PFSK-1 (cell line): ENCODE measurements at regions not wholly inside any gene's neighbourhood (a gene's known extent, or its start where the extent isn't known, plus 50 kb on each side); places are given as distances from the start of the nearest gene placed in this dataset.

Source experiments
- FOXP2 ChIP-seq: optimal IDR thresholded peaks from 2 replicates; pipeline ENCODE3; 2011; ENCODE audit warnings: borderline replicate concordance, control low read depth, inconsistent platforms; ENCODE audit not compliant: insufficient read depth; ENCODE audit errors: extremely low read length, extremely low read depth
- POLR2AphosphoS5 ChIP-seq: IDR thresholded peaks from 2 replicates; pipeline ENCODE4 v1.6.1; 2012; ENCODE audit warnings: low read depth, mild to moderate bottlenecking, control low read depth, low read length, moderate library complexity
- SIN3A ChIP-seq: IDR thresholded peaks from 2 replicates; pipeline ENCODE4 v1.6.1; 2012; ENCODE audit warnings: mild to moderate bottlenecking, low read length, moderate library complexity, borderline replicate concordance; ENCODE audit not compliant: insufficient read depth
- TAF1 ChIP-seq: IDR thresholded peaks from 2 replicates; pipeline ENCODE4 v1.6.1; 2012; ENCODE audit warnings: low read length, control low read depth, borderline replicate concordance; ENCODE audit not compliant: insufficient read depth
- TF ChIP-seq, protein P1 (sequence below), 2 experiments: IDR thresholded peaks; 2 replicates each; pipeline versions ENCODE4 v1.6.1 to v1.8.0; 2011 to 2012; ENCODE audit warnings: low read depth in 2 of 2, low read length in 2 of 2, control low read depth in 1 of 2, inconsistent platforms in 1 of 2, mild to moderate bottlenecking in 1 of 2, moderate library complexity in 1 of 2; ENCODE audit not compliant: insufficient read depth in 1 of 2

DNA sequence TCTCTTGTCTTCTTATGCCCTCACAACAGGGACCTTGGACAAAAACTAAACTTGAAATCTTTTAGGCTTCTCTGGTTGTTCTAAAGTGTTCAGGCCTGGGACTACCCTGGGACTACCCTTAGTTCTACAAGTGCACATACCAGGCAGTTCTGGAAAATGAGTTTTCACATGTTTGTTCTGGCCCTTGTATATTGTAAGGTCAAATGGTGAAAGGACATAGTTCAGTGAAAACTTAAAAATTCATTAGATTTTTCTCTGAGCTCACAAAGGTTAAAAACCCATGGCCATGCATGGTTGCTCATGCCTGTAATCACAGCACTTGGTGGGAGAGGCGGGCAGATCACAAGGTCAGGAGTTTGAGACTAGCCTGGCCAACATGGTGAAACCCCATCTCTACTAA, 875.5 kb upstream of the FAM98A start:
- no peak for TF ChIP-seq FOXP2
- no peak for TF ChIP-seq SIN3A
- TF ChIP-seq, protein P1, sequence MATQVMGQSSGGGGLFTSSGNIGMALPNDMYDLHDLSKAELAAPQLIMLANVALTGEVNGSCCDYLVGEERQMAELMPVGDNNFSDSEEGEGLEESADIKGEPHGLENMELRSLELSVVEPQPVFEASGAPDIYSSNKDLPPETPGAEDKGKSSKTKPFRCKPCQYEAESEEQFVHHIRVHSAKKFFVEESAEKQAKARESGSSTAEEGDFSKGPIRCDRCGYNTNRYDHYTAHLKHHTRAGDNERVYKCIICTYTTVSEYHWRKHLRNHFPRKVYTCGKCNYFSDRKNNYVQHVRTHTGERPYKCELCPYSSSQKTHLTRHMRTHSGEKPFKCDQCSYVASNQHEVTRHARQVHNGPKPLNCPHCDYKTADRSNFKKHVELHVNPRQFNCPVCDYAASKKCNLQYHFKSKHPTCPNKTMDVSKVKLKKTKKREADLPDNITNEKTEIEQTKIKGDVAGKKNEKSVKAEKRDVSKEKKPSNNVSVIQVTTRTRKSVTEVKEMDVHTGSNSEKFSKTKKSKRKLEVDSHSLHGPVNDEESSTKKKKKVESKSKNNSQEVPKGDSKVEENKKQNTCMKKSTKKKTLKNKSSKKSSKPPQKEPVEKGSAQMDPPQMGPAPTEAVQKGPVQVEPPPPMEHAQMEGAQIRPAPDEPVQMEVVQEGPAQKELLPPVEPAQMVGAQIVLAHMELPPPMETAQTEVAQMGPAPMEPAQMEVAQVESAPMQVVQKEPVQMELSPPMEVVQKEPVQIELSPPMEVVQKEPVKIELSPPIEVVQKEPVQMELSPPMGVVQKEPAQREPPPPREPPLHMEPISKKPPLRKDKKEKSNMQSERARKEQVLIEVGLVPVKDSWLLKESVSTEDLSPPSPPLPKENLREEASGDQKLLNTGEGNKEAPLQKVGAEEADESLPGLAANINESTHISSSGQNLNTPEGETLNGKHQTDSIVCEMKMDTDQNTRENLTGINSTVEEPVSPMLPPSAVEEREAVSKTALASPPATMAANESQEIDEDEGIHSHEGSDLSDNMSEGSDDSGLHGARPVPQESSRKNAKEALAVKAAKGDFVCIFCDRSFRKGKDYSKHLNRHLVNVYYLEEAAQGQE (IDR thresholded peaks at IDR 0.05; ENCODE audit: insufficient read depth in 1 of 2, low read depth in 2 of 2, low read length in 2 of 2): no peak
- TF ChIP-seq POLR2AphosphoS5: no peak
- TF ChIP-seq TAF1: no peak

DNA sequence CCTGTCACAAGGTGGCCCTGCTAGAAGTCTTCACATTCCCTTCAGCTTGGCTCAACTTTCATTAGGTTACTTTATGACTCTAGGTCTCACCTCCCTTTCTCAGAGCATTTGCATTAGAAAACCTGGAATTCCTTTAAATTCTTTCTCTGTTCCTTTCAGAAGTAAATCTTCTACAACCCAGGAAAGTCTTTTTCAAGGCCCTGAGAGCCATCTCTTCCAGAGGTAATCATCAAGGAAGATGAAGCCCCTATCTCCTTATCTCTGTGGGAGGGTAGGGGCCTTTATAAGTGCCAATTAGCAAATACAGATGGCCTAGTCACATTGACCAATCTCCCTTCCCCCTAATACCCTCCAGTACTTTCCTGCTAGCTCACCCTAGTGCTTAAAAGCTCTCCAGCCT, 848.0 kb upstream of the FAM98A start:
- TF ChIP-seq TAF1 (no peak), FOXP2 (no peak), SIN3A (no peak), POLR2AphosphoS5 (no peak)
- TF ChIP-seq, protein P1 (IDR thresholded peaks at IDR 0.05; ENCODE audit: insufficient read depth in 1 of 2, low read depth in 2 of 2, low read length in 2 of 2): no peak

DNA sequence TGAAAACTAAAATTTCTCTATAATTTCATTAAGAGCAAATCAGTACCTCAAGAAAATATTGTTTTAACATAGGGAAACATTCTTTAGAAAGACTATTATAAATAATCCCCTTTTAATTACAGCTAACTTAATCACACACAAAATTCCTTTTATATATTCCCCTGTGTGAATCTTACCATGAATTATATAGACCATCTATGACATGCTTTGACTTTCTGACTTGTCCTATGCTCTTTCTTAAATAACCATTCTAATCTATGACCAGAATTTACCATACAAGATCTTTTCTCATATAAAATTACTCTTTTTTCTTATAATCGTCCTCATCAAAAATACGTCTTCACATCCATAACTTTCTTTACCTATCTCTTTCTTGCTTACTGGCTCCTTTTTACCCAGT, 824.2 kb upstream of the FAM98A start:
- TF ChIP-seq TAF1 (no peak), SIN3A (no peak), POLR2AphosphoS5 (no peak), FOXP2 (no peak)
- TF ChIP-seq, protein P1 (IDR thresholded peaks at IDR 0.05; ENCODE audit: insufficient read depth in 1 of 2, low read depth in 2 of 2, low read length in 2 of 2): no peak

DNA sequence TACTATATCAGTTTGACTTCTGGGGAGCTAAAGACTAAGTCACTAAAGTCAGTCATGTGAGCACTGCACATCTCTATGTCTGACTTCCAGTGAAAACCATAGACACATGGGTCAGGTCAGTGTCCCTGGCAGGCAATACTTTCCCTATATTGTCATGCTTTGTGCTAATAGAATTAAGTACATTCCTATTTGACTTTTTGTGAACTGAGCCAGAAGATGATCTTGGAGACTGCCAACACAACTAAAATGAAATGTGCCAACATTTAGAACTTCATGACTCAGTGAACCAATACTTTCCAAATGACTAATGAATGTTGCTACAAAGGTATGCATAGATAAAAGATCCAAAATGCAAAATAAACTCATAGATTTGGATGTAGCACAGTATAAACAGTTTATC, 820.8 kb upstream of the FAM98A start:
- TF ChIP-seq POLR2AphosphoS5 (no peak), SIN3A (no peak), FOXP2 (no peak), TAF1 (no peak)
- TF ChIP-seq, protein P1 (IDR thresholded peaks at IDR 0.05; ENCODE audit: insufficient read depth in 1 of 2, low read depth in 2 of 2, low read length in 2 of 2): no peak

DNA sequence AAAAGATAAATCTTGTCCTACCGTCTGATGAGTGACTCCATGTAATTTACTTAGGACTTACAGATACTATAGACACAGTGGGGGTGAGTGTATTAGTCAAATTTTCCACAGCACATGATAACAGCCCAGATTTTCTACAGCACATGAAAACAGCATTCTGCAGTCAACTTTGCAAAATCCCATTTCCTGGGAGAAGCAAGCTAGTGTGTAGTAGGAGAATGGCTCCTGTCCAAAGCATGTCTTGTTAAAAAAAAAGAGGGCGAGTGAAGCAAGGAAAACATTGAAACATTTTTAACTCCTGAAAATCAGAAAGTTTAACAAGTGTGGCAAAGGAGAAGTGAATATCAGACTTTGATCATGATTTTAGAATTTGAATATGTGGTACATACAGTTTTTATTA, 817.8 kb upstream of the FAM98A start:
- TF ChIP-seq TAF1 (no peak), POLR2AphosphoS5 (no peak), FOXP2 (no peak), SIN3A (no peak)
- TF ChIP-seq, protein P1 (IDR thresholded peaks at IDR 0.05; ENCODE audit: insufficient read depth in 1 of 2, low read depth in 2 of 2, low read length in 2 of 2): no peak
